GM13976 (cell line): ENCODE measurements at regions not wholly inside any gene's neighbourhood (a gene's known extent, or its start where the extent isn't known, plus 50 kb on each side); places are given as distances from the start of the nearest gene placed in this dataset.

Experiments
- DNase-seq: peaks from one replicate; pipeline ENCODE4 v3.0.0; 2012; ENCODE audit warnings: low spot score
- CTCF ChIP-seq: IDR thresholded peaks from 2 replicates; pipeline ENCODE4 v1.5.1; 2012; ENCODE audit warnings: borderline replicate concordance, mild to moderate bottlenecking; ENCODE audit not compliant: insufficient read depth; ENCODE audit errors: extremely low read depth, missing control alignments, control extremely low read depth
- in situ Hi-C: fragments of 300-500 bp; cut with MboI; formaldehyde crosslinking; loops from one replicate; pipeline ENCODE4 v1.12.0; 2022; ENCODE audit warnings: low sequenced_read_pairs, mixed read lengths, inconsistent platforms; ENCODE audit not compliant: unreplicated experiment

DNA sequence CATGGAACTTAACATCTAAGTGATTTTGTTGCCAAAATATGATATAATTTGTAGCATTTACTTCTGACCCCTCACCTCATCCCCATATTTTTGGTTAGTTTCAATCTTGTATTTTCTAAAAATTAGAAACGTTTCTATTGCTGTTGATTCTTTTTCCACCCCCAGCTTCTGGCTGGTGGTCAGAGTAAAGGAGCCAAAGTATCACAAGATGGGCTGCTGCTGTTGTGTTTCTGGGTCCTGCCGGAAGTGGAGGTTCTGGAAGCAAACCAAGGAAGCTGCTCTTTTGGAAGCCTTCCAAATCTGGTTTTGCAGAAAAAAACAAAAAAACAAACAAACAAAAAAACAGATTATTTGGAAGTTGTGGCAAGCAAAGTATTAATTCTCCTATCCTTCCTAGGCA is 221.1 kb upstream of the P2RY1 start:
- no peak for DNase-seq
- in situ Hi-C loops: no loop called here
- TF ChIP-seq CTCF: no peak

DNA sequence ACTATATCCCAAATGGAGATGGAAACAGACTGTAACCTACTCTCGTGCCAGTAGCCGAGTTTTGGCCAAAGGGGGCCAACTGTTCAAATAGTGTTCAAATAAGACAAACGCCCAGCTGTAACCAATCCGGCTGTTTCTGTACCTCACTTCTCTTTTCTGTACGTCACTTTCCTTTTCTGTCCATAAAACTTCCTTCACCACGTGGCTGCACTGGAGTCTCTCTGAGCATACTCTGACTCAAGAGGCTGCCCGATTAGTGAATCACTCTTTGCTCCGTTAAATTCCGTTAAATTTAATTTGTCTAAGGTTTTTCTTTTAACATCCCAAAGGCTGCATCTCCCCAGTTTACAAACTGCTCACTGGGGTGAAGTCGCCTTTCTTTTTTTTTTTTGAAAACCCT is 219.2 kb upstream of the P2RY1 start:
- in situ Hi-C loops: no loop called here
- TF ChIP-seq CTCF: no peak
- no peak for DNase-seq

GRCh38 chr3:152617609-152618008 is 217.3 kb upstream of the P2RY1 start:
- no peak for TF ChIP-seq CTCF
- no peak for DNase-seq
- in situ Hi-C loops: no loop called here

GRCh38 chr3:152618529-152618928 is 216.4 kb upstream of the P2RY1 start:
- no peak for TF ChIP-seq CTCF
- in situ Hi-C loops: no loop called here
- no peak for DNase-seq

DNA sequence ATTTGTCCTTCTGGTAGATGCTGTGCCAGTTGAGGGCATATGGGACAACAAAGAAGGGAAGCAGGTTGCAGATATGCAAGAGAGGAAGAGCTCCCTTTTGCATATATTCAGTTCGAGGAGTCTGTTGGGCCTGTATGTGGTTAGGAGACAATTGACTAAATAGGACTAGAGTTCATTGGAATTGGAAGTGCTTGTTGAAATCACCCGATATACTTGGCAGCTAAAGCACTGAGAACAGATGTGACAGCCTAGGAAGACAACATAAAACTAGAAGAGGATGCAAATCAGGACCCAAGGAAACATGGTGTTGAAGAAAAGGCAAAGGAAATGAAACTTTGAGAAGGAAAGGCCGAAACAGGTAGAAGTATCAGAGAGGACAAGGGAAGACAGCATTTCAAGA is 215.2 kb upstream of the P2RY1 start:
- DNase-seq: no peak
- TF ChIP-seq CTCF: no peak
- in situ Hi-C loops: no loop called here

DNA sequence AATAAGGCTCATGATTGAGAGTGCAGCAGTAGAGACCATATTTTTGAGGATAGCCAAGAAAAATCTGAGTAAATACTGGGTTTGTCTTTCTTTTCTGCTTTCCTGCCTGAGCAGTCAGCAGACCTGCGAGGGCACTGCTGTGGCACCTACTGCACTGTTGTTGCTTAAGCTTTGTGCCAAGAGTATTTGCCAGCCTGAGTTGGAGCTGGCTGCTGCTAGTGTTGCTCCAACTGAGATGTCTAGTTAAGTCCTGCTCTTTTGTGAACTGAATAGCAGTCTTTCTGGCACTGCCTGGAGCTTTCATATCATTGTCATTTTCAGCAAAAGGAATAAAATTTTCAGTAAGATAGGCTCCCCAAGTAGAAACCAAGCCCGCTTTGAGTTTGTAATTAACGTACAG is 214.5 kb upstream of the P2RY1 start:
- in situ Hi-C loops: no loop called here
- no peak for DNase-seq
- TF ChIP-seq CTCF: no peak
